ENCODE measurements at regions not wholly inside any gene's neighbourhood (a gene's known extent, or its start where the extent isn't known, plus 50 kb on each side); places are given as distances from the start of the nearest gene placed in this dataset.
"Not testable (repeated sequence)": the region's sequence is repeated elsewhere in the genome, so short reads cannot be mapped to it uniquely, and the experiment has no call there.

DNA sequence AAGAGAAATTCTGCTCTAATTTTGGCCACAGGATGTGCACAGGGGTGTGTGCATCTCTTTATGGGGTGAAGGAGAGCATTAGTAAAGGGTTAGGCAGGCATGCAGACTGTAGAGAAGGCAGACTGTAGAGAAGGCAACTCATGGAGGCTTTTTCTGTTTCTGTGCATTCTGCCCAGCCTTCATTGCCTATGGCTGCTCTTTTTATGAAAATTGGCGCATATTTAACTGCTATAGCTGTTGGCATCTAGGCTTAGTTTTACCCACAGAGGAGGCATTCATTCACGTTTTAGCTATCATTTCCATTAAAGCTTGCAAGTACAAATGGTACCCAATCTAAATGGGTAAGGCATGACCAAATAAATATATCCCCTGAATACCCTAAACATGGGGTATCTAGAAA is 286.8 kb upstream of the ID4 start:
- Mint-ChIP-seq H3K36me3 (ENCODE audit: low read depth) (no peaks in the 10 kb centered on the region), H3K27ac (no peak overlapping the region), H3K4me1 (ENCODE audit: low read depth) (no peaks in the 10 kb centered on the region), H3K9me3 (peaks cover 3% of the 10 kb centered on the region), H3K27me3 (ENCODE audit: insufficient read depth) (no peaks in the 10 kb centered on the region), H3K4me3 (no peak overlapping the region)
- intact Hi-C loops (cut with micrococcal nuclease): no loop called here
- no peak for DNase-seq (ENCODE audit: low spot score)

DNA sequence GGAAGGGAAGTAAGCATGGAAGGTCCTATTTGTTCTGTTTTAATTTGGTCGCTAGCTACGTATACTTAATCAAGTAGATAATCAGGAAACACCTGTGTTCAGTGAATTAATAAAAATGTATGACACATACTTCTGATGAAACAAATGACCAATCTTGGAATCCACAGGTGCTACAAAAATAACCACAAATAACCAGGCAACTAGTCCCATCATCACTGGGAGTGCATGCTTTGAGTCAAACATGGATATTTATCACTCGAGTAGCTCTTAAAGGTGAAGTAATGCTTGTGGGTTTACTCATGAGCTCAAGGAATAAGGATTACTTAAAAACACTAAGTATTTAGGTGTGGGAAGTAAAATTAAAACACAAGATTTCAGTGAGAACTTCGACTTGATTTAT is 285.6 kb upstream of the ID4 start:
- no peak for DNase-seq (ENCODE audit: low spot score)
- H3K36me3 Mint-ChIP-seq (ENCODE audit: low read depth): no peaks in the 10 kb centered on the region
- no peak overlapping the region for H3K27ac Mint-ChIP-seq
- H3K9me3 Mint-ChIP-seq: peaks cover 7% of the 10 kb centered on the region
- no peaks in the 10 kb centered on the region for H3K4me1 Mint-ChIP-seq (ENCODE audit: low read depth)
- intact Hi-C loops (cut with micrococcal nuclease): no loop called here
- no peaks in the 10 kb centered on the region for H3K27me3 Mint-ChIP-seq (ENCODE audit: insufficient read depth)
- H3K4me3 Mint-ChIP-seq: no peak overlapping the region

DNA sequence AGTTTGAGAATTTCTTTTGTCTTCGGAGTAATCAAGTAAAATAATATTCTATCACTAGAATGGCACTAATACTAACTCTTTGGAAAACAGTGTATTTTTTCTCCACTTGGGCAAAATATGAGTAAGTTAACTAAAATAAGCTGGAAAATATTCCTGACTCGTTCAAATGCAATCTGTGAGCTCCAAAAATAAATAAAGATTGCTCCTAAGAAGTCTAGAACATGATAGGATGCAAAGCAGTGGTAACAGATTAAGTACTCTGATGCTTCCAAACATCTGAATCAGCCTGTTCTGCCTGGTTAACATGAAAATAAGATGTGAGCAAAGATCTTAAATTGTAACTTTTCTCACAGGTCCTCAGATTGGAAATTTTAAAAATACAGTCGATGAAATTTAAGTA is 285.1 kb upstream of the ID4 start:
- Mint-ChIP-seq H3K4me1 (ENCODE audit: low read depth) (no peaks in the 10 kb centered on the region), H3K27me3 (ENCODE audit: insufficient read depth) (no peaks in the 10 kb centered on the region), H3K4me3 (no peak overlapping the region), H3K27ac (no peak overlapping the region), H3K36me3 (ENCODE audit: low read depth) (no peaks in the 10 kb centered on the region), H3K9me3 (peaks cover 7% of the 10 kb centered on the region)
- intact Hi-C loops (cut with micrococcal nuclease): no loop called here
- DNase-seq (ENCODE audit: low spot score): no peak

DNA sequence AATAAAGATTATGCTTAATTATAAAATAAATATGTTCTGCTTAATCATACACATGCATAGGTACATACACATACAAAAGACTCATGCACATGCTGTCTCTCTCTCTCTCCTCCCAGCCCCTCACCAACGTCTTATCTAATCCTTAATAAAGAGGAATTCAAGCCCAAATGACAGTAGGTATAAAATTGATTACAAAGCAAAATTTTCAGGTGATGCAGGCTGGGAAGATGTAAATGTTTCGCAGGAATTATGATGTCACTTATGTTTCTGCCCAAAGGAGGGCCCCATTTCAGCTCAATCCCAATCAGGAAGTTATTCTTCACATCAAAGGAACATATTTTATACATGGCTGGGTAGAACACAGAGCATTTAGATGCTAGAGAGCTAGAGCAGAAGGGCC is 284.6 kb upstream of the ID4 start:
- intact Hi-C loops (cut with micrococcal nuclease): no loop called here
- Mint-ChIP-seq H3K9me3 (peaks cover 7% of the 10 kb centered on the region), H3K4me3 (no peak overlapping the region), H3K27me3 (ENCODE audit: insufficient read depth) (no peaks in the 10 kb centered on the region), H3K4me1 (ENCODE audit: low read depth) (no peaks in the 10 kb centered on the region), H3K36me3 (ENCODE audit: low read depth) (no peaks in the 10 kb centered on the region), H3K27ac (no peak overlapping the region)
- DNase-seq (ENCODE audit: low spot score): no peak

DNA sequence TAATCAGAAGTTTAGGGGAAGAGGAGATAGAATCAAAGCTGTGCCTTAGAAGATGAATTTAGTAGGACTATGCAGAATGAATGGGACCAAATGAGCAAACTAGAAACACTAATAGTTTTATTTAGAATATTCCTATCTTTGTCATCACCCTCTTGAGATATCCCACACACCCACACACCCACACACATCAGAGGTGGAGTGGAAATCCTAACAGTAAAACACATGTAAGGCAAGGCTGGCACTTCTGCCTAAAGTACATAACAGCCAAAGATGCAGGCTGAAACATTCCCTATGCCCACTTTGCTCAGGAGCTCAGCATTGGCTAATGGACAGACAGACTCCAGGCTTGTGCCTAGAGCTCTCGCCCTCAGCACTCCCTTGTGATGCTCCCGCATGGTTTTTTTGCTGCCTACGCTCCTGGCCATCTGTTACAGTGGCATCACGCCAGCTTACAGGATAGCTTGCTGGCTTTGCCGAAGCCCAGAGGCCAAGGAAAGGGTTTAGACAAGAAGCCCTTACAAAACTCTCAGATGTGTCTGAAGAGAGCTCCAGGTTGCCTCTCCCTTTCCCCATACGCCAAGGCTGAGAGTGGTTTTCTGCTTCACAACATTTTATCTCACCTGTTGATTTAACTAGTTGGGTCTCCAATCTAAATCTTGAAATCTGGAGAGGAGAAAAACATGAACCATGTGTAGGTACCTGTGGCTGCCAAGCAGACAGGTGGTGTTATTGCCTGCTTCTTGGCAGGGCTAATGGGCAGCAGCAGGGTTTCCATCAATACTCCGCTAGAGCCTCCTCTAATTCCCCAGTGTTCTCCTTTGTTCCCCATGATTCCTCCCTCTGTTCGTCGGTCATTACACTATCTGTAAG is 282.6 kb upstream of the ID4 start:
- Mint-ChIP-seq H3K27ac (no peak overlapping the region), H3K4me3 (no peak overlapping the region), H3K27me3 (ENCODE audit: insufficient read depth) (no peaks in the 10 kb centered on the region), H3K4me1 (ENCODE audit: low read depth) (no peaks in the 10 kb centered on the region), H3K36me3 (ENCODE audit: low read depth) (no peaks in the 10 kb centered on the region), H3K9me3 (peaks cover 7% of the 10 kb centered on the region)
- no peak for DNase-seq (ENCODE audit: low spot score)
- intact Hi-C loops (cut with micrococcal nuclease): no loop called here

DNA sequence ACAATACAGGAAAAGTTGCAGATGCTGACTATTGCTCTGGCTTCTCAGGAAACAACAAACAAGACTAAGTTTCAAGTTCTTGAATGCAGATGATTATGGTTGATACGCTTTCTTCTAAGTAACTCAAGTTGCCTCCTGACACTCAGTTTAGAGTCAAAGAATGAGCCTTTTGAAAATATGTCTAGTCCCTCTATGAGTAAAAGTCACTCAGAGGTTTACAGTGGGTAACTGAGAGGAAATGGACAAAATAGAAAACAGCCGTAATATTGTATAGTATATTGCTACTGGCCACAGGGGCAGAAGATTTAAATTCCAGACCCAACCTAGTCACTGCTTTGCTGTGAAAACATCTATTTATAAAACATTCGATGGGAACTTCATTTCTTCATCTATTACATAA is 280.0 kb upstream of the ID4 start:
- Mint-ChIP-seq H3K4me3 (no peak overlapping the region), H3K27me3 (ENCODE audit: insufficient read depth) (no peaks in the 10 kb centered on the region), H3K27ac (no peak overlapping the region), H3K9me3 (peaks cover 7% of the 10 kb centered on the region), H3K36me3 (ENCODE audit: low read depth) (no peaks in the 10 kb centered on the region), H3K4me1 (ENCODE audit: low read depth) (no peaks in the 10 kb centered on the region)
- intact Hi-C loops (cut with micrococcal nuclease): no loop called here
- DNase-seq (ENCODE audit: low spot score): no peak

DNA sequence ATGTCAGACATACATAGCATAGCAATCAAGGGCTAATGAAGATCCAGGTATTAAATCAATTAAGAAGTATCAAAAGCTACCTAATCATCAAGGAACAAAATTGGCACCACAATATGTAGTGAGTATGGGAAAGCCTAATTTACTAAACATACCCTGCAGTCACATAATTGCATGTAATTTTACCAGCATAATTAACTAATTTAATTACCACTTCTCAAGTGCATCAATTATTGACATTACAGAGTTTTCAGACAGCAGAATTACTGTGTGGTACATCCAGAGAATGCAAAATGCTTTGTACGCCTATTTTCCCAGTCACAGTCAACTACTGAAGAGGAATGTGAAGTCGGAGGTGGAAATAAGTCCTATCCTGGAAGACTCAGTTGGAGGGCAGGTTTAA is 279.0 kb upstream of the ID4 start:
- intact Hi-C loops (cut with micrococcal nuclease): no loop called here
- H3K36me3 Mint-ChIP-seq (ENCODE audit: low read depth): no peaks in the 10 kb centered on the region
- H3K27me3 Mint-ChIP-seq (ENCODE audit: insufficient read depth): no peaks in the 10 kb centered on the region
- no peak overlapping the region for H3K27ac Mint-ChIP-seq
- no peaks in the 10 kb centered on the region for H3K4me1 Mint-ChIP-seq (ENCODE audit: low read depth)
- peaks cover 5% of the 10 kb centered on the region for H3K9me3 Mint-ChIP-seq
- DNase-seq (ENCODE audit: low spot score): no peak
- no peak overlapping the region for H3K4me3 Mint-ChIP-seq

DNA sequence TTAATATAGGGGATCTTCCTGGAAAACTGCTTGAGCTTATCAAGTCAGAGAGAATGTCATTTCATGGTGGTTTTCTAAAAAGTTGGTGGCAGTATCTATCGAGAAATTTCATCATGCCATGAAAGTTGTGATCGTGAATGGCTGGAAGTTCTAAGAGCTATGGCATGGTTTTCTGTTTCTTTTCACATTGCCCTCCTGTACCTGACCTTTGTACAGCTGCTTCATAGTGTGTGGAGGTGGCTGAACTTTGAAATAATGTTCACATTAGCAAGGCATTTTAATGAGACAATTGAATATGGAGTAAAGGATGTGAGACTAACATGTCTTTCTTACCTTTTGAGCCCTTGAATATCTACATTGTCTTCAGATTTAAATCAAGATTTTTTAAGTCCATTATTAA is 278.2 kb upstream of the ID4 start:
- Mint-ChIP-seq H3K4me3 (no peak overlapping the region), H3K27ac (no peak overlapping the region), H3K9me3 (peaks cover 5% of the 10 kb centered on the region), H3K36me3 (ENCODE audit: low read depth) (no peaks in the 10 kb centered on the region), H3K4me1 (ENCODE audit: low read depth) (no peaks in the 10 kb centered on the region), H3K27me3 (ENCODE audit: insufficient read depth) (no peaks in the 10 kb centered on the region)
- DNase-seq (ENCODE audit: low spot score): no peak
- intact Hi-C loops (cut with micrococcal nuclease): no loop called here

DNA sequence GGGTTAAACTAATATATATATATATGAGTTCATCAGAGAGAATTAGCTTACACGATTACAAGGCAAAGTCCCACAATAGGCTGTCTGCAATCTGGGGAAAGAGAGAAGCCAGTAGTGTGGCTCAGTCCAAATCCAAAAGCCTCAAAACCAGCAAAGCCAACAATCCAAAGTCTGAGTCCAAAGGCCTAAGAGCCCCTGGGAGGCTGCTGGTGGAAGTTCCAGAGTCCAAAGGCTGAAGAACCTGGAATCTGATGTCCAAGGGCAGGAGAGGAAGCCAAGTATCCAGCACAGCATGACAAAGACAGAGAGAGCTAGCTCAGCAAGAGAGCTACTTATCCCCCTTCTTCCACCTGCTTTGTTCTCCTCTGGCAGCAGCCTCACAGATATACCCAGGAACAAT is 274.7 kb upstream of the ID4 start:
- Mint-ChIP-seq H3K27me3 (ENCODE audit: insufficient read depth) (no peaks in the 10 kb centered on the region), H3K4me1 (ENCODE audit: low read depth) (no peaks in the 10 kb centered on the region), H3K4me3 (no peak overlapping the region), H3K27ac (no peak overlapping the region), H3K9me3 (peaks cover 3% of the 10 kb centered on the region), H3K36me3 (ENCODE audit: low read depth) (no peaks in the 10 kb centered on the region)
- no peak for DNase-seq (ENCODE audit: low spot score)
- intact Hi-C loops (cut with micrococcal nuclease): no loop called here

DNA sequence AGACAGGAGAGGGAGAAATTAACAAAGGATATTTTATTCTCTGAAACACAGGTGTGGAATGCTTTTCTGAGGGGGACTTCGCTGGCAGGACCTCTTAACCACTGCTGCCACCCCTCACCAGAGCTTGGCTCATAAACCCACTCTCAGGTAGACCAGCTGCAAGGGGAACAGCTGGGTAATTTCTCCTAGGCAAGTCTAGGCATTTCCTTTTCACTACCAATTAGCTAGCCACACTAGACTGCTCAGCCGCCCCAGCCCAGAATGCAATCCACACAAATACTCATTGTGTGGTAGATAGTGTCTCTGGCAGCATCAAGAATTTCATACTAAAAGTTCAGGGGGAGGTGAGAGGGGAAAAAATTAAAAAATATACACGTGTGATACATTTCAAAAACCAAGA is 267.6 kb upstream of the ID4 start:
- Mint-ChIP-seq H3K36me3 (ENCODE audit: low read depth) (no peaks in the 10 kb centered on the region), H3K4me1 (ENCODE audit: low read depth) (no peaks in the 10 kb centered on the region), H3K4me3 (no peak overlapping the region), H3K27me3 (ENCODE audit: insufficient read depth) (no peaks in the 10 kb centered on the region), H3K27ac (no peak overlapping the region), H3K9me3 (peaks cover 3% of the 10 kb centered on the region)
- intact Hi-C loops (cut with micrococcal nuclease): no loop called here
- DNase-seq (ENCODE audit: low spot score): no peak

DNA sequence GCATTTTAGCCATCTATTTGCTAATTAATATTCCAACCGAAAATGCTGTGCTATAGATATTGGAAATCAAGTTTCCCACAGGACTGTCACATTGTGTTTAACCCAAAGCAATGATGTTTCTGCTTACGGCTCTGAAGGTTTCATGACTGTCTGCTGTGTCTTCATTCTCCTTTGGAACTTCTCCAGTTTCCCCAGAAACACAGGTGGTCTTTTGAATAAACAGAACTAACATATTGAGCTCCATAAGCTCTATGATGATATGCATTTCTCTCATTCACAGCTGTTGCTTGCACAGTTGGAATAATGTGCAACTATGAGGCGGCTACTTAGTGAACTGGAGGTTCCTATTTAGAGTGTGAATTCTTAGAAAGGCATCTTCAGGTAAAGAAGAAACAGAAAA is 266.0 kb upstream of the ID4 start:
- H3K27me3 Mint-ChIP-seq (ENCODE audit: insufficient read depth): no peaks in the 10 kb centered on the region
- DNase-seq (ENCODE audit: low spot score): no peak
- H3K9me3 Mint-ChIP-seq: no peaks in the 10 kb centered on the region
- H3K4me3 Mint-ChIP-seq: no peak overlapping the region
- no peaks in the 10 kb centered on the region for H3K4me1 Mint-ChIP-seq (ENCODE audit: low read depth)
- no peaks in the 10 kb centered on the region for H3K36me3 Mint-ChIP-seq (ENCODE audit: low read depth)
- intact Hi-C loops (cut with micrococcal nuclease): no loop called here
- H3K27ac Mint-ChIP-seq: no peak overlapping the region

DNA sequence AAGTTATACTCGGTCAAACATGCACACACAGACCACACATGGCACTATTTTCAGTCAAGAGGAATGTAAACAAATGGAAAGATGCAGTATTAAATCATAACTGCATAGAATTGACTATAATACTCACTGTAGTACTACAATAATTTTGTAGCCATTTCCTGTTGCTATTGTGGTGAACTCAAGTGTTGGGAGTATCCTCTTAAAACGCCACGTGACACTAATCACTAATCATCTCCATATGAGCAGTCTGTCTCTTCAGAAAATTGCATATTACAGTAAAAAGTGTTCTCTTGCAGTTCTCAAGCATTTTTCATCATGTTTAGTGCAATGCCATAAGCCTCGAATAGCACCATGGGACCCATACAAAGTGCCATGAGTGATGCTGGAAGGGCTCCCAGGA is 258.7 kb upstream of the ID4 start:
- Mint-ChIP-seq H3K27ac (no peak overlapping the region), H3K4me3 (no peak overlapping the region), H3K4me1 (ENCODE audit: low read depth) (no peaks in the 10 kb centered on the region), H3K36me3 (ENCODE audit: low read depth) (no peaks in the 10 kb centered on the region), H3K27me3 (ENCODE audit: insufficient read depth) (no peaks in the 10 kb centered on the region), H3K9me3 (peaks cover 4% of the 10 kb centered on the region)
- intact Hi-C loops (cut with micrococcal nuclease): no loop called here
- DNase-seq (ENCODE audit: low spot score): no peak

DNA sequence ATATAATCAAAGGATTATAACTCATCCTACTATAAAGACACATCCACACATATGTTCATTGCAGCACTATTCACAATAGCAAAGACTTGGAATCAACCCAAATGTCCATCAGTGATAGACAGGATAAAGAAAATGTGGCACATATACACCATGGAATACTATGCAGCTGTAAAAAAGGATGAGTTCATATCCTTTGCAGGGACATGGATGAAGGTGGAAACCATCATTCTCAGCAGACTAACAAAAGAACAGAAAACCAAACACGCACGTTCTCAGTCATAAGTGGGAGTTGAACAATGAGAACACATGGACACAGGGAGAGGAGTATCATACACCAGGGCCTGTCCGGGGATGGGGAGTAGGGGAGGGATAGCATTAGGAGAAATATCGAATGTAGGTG is 253.0 kb upstream of the ID4 start:
- H3K36me3 Mint-ChIP-seq (ENCODE audit: low read depth); H3K27me3 Mint-ChIP-seq (ENCODE audit: insufficient read depth); H3K9me3 Mint-ChIP-seq; DNase-seq (ENCODE audit: low spot score); H3K4me1 Mint-ChIP-seq (ENCODE audit: low read depth); H3K4me3 Mint-ChIP-seq; H3K27ac Mint-ChIP-seq; intact Hi-C loops (cut with micrococcal nuclease): not testable (repeated sequence)

Data from activated T-helper 1 cell treated with anti-CD3 and anti-CD28 coated beads, Interleukin-12 subunit alpha, Interleukin-12 subunit beta, Interleukin-2, Interleukin-4 antibody, amounts not matched to agents 30 ng/mL and 10 ng/mL and 1 ng/mL, durations not matched to agents 14 hours and 24 hours and 36 hours (primary cell).